HG03039 (cell line): ENCODE measurements at regions not wholly inside any gene's neighbourhood (a gene's known extent, or its start where the extent isn't known, plus 50 kb on each side); places are given as distances from the start of the nearest gene placed in this dataset.

Source experiments
- ATAC-seq: cut with Tn5 transposase; IDR thresholded peaks from one replicate; pipeline ENCODE4 v1.9.1; 2021; ENCODE audit warnings: mild to moderate bottlenecking, moderate library complexity; ENCODE audit not compliant: unreplicated experiment

DNA sequence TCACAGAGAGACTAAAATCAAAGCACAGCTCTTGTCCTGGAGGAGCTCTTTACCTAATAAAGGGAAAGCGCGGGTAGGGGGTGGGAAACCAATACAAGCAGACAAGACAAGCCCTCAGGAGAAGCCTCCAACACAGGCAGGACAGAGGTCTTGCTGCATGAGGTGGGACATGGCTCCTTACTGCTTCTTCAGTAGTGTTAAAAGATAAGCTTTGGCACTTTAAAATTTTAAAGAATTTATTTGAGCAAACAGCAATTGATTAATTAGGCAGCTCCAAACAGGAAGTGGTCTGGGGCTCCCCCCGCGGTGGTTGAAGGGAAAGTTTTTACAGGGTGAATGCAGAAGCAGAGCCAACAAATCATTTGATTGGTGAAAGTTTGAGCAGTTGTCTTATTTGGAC, 50.3 kb upstream of the MACC1 start:
- no peak for ATAC-seq

DNA sequence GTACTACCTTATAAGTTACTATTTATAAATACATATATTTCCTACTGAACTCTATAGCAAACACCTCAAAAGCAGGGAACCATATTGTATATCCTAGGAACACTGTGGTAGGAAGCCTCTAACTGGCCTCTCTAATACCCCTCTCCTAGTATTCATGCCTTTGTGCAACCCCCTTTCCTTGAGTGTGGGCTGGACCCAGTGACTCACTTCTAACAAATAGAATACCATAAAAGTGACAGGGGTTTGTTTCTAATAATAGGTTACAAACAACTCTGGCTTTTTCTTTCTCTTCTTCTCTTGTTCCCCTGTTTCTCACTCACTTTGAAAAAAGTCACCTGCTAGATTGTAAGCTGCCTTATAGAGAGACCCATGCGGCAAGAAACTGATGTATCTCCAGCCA, 51.6 kb upstream of the MACC1 start:
- no peak for ATAC-seq

DNA sequence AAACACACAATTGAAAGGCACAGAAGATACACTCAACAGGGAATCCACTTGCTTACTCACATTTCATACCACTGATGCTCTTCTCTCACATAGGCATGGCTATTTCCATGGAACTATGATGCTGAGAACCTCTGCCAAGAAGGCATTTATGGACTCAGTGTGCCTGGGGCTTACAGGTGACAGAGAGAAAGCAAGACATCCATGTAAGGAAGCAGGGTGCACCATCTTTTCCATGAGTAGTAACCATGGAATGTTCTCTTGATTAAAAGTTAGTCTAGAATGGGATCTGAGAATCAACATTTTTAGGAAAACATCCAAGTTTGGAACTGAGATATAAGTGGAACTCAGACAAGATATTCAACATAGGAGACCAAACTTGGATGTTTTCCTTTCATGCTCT, 52.5 kb upstream of the MACC1 start:
- ATAC-seq, result no peak

DNA sequence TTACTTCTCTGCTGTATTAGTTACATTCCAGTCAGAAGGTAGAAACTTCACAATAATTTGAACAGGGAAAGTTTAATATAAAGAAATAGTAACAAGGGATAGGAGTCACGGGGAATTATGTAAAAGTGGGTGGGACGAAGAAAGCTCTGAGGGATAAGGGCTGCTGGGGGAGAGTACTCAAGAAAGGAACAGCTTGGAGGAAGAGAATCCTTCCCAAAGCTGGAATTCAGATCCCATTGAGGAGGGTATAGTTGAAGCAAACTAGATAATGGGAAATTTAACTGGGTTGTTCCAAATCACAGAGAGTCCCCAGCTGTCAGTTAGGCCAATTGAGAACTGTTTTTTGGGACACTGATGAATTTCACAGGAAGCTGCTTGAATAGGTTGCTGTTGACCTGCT, 53.2 kb upstream of the MACC1 start:
- no peak for ATAC-seq

DNA sequence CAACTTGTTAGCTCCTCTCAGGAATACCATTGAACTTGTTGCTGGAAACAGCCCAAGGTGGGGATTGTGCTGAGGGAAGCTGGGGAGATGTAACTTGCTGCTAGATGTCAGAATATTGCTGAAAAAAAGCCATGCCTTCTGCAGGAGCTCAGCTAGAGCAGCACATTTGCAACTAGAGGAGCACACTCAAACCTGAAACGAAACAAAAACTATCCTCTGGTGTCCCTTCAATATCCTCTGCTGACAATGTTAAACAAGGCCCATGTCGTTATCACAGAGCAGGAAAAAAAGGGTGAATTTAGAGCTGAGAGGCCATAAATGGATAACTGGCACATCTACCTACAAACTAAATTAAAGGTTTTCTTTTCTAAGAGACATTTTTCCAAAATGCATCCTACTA, 53.7 kb upstream of the MACC1 start:
- ATAC-seq, result peak; percentile 94

DNA sequence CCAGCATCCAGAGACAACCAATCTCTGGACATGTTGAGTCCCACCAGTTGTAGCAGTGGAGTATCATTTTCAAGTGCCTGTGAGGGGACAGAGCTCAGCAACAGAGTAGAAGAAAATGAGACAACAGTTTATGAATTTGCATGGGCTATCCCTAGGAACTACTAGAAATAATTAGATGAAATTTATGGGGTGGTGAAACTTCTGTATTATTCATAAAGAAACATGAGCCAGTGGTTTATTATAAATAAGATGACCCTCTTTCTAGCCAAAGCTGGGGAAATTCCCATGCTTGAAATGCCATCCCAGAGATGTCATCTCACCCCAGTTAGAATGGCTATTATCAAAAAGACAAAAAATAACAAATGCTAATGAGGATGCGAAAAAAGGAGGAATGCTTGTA, 55.1 kb upstream of the ITGB8 start:
- no peak for ATAC-seq

DNA sequence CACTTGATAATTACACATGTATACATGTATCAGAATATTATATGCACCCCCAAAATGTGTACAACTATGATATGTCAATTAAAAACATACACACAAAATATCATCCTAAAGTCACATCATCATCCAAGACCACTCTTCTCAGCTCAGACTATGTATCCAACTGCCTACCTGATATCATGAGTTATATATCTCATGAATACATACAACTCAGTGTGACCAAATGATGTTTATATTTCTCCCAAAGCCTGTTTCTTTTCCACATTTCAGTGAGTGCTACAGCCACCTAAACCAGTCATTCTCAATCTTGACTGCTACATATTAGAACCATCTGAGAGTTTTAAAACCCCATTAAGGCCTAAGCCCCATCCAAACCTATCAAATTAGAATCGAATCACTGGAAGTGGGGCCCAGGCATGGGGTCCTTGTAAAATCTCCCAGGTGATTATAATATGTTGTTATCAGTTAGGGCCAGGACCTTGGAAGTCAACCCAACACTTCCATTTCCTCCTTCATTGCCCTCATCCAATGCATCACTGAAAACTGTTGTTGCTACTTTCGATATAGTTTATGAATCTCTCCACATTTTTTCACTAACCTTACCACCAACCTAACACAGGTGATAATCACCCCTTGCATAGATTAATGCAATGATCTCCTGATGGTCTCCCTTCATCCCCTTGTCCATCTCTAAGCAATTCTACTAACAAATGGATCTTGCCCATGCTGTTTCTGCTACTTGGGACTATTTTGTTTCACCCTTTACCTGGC, 53.8 kb upstream of the ITGB8 start:
- ATAC-seq, result no peak

DNA sequence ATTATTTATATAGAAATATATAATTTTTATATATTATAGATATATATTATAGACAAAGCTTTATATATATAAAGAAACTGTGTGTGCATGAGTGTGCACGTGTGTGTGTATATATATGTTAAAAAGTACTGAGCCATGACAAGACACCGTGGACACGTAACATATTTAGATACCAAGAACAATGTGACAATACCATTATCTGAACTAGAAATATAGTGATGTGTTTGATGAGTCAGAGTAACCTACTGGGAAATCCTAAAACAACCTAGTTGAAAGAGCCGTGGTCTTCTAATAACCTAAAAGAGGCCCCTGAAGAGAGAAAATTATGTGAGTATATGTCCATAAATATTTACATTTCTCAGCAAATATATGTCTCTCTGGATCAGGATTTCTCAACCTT, 50.7 kb upstream of the ITGB8 start:
- ATAC-seq, result no peak

DNA sequence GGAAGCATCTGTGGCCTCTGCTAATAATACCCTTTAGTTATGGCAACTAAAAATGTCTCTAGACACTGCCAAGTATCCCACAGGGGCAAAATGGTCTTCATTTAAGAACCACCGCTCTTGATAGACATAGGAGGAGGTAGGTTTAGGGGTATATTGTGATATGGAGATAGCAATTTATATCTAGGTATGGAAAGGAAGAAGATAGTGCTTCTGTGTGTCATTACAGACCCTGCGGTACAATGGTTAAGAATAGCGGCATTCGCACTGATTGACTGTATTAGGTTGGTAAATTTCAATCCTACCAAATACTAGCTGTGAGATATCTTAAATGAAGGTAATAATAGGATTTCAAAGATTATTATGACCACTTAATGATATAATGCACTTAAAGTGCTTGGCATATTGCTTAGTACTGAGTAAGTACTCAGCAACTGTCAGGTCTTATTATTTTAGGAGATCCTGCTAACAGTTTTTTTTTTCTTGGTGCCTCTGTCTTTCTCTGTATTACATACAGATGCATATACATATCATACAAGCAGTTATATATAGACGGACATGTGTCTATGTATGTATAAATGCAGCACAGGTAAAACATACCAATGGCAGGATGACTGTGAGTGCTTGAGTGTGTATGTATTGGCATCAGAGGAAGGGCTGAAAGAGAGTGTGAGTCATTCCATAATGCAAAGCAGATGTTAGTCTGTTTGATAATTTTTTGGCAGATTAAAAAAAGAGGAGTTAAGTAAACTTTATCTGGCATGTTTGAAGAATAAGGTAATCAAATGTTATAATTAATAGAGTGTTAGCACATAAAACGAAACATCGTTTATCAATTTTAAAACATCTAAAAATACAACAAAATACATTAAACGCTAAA, 50.0 kb upstream of the ITGB8 start:
- no peak for ATAC-seq
